WTC11 (cell line): ENCODE measurements at regions not wholly inside any gene's neighbourhood (a gene's known extent, or its start where the extent isn't known, plus 50 kb on each side); places are given as distances from the start of the nearest gene placed in this dataset.

Experiments used
- EMX1 ChIP-seq: fragments of 250-450 bp; sonication (Bioruptor Pico); IDR thresholded peaks from 2 replicates; pipeline ENCODE4 v1.8.0; 2021; ENCODE audit warnings: mild to moderate bottlenecking
- FOXK1 ChIP-seq: sonication (generic); formaldehyde crosslinking; IDR thresholded peaks from 2 replicates; pipeline ENCODE4 v1.8.0; 2022; ENCODE audit warnings: mild to moderate bottlenecking, moderate library complexity, missing genetic modification reagents
- SMAD4 ChIP-seq: sonication (generic); formaldehyde crosslinking; IDR thresholded peaks from 2 replicates; pipeline ENCODE4 v1.8.0; 2022; ENCODE audit warnings: mild to moderate bottlenecking, missing genetic modification reagents
- ZBTB21 ChIP-seq: sonication (generic); formaldehyde crosslinking; IDR thresholded peaks from 2 replicates; pipeline ENCODE4 v1.8.1; 2023; ENCODE audit warnings: mild to moderate bottlenecking, missing genetic modification reagents, borderline replicate concordance
- ZNF232 ChIP-seq: sonication (generic); formaldehyde crosslinking; IDR thresholded peaks from 2 replicates; pipeline ENCODE4 v1.8.0; 2022; ENCODE audit warnings: mild to moderate bottlenecking, missing genetic modification reagents
- TF ChIP-seq, protein P1 (sequence below): fragments of 200-600 bp; IDR thresholded peaks from 2 replicates; pipeline ENCODE4 v1.8.0; 2022; ENCODE audit warnings: antibody characterized with exemption
- TF ChIP-seq, protein P2 (sequence below): fragments of 250-450 bp; sonication (Bioruptor Pico); IDR thresholded peaks from 2 replicates; pipeline ENCODE4 v1.8.0; 2021; ENCODE audit warnings: mild to moderate bottlenecking
- TF ChIP-seq, protein P3 (sequence below): sonication (generic); formaldehyde crosslinking; IDR thresholded peaks from 2 replicates; pipeline ENCODE4 v1.8.0; 2023; ENCODE audit warnings: missing genetic modification reagents, mild to moderate bottlenecking, borderline replicate concordance
- TF ChIP-seq, protein P4 (sequence below): sonication (generic); formaldehyde crosslinking; IDR thresholded peaks from 2 replicates; pipeline ENCODE4 v1.8.1; 2023; ENCODE audit warnings: mild to moderate bottlenecking, missing genetic modification reagents, moderate library complexity

DNA sequence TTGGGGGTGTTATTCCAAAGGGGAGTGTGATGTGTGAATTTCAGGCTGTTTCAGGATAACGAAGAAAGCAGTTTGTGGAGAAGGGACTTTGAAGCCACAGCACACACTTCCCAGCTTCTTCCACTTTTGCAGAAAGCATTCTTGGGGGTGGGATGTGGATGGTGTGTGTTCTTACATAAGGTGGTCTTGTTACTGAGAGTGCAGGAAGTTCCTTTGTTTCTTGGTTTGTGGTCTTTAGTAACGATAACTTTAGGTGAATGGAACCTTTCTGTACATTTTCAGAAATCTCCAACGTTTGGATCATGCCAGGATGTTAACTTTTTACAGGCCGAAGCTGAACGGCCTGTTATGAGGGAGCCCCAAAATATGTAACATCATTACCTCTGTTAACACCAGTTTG lies 251.8 kb downstream of the KCNRG start:
- TF ChIP-seq FOXK1 (CRISPR knock-in tag) (no peak), SMAD4 (no peak), ZNF232 (CRISPR knock-in tag) (no peak), ZBTB21 (CRISPR knock-in tag) (no peak), EMX1 (no peak)
- TF ChIP-seq, protein P1, sequence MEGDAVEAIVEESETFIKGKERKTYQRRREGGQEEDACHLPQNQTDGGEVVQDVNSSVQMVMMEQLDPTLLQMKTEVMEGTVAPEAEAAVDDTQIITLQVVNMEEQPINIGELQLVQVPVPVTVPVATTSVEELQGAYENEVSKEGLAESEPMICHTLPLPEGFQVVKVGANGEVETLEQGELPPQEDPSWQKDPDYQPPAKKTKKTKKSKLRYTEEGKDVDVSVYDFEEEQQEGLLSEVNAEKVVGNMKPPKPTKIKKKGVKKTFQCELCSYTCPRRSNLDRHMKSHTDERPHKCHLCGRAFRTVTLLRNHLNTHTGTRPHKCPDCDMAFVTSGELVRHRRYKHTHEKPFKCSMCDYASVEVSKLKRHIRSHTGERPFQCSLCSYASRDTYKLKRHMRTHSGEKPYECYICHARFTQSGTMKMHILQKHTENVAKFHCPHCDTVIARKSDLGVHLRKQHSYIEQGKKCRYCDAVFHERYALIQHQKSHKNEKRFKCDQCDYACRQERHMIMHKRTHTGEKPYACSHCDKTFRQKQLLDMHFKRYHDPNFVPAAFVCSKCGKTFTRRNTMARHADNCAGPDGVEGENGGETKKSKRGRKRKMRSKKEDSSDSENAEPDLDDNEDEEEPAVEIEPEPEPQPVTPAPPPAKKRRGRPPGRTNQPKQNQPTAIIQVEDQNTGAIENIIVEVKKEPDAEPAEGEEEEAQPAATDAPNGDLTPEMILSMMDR, result no peak
- TF ChIP-seq, protein P2, sequence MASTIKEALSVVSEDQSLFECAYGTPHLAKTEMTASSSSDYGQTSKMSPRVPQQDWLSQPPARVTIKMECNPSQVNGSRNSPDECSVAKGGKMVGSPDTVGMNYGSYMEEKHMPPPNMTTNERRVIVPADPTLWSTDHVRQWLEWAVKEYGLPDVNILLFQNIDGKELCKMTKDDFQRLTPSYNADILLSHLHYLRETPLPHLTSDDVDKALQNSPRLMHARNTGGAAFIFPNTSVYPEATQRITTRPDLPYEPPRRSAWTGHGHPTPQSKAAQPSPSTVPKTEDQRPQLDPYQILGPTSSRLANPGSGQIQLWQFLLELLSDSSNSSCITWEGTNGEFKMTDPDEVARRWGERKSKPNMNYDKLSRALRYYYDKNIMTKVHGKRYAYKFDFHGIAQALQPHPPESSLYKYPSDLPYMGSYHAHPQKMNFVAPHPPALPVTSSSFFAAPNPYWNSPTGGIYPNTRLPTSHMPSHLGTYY (CRISPR knock-in tag), result no peak
- TF ChIP-seq, protein P3, sequence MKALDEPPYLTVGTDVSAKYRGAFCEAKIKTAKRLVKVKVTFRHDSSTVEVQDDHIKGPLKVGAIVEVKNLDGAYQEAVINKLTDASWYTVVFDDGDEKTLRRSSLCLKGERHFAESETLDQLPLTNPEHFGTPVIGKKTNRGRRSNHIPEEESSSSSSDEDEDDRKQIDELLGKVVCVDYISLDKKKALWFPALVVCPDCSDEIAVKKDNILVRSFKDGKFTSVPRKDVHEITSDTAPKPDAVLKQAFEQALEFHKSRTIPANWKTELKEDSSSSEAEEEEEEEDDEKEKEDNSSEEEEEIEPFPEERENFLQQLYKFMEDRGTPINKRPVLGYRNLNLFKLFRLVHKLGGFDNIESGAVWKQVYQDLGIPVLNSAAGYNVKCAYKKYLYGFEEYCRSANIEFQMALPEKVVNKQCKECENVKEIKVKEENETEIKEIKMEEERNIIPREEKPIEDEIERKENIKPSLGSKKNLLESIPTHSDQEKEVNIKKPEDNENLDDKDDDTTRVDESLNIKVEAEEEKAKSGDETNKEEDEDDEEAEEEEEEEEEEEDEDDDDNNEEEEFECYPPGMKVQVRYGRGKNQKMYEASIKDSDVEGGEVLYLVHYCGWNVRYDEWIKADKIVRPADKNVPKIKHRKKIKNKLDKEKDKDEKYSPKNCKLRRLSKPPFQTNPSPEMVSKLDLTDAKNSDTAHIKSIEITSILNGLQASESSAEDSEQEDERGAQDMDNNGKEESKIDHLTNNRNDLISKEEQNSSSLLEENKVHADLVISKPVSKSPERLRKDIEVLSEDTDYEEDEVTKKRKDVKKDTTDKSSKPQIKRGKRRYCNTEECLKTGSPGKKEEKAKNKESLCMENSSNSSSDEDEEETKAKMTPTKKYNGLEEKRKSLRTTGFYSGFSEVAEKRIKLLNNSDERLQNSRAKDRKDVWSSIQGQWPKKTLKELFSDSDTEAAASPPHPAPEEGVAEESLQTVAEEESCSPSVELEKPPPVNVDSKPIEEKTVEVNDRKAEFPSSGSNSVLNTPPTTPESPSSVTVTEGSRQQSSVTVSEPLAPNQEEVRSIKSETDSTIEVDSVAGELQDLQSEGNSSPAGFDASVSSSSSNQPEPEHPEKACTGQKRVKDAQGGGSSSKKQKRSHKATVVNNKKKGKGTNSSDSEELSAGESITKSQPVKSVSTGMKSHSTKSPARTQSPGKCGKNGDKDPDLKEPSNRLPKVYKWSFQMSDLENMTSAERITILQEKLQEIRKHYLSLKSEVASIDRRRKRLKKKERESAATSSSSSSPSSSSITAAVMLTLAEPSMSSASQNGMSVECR (CRISPR knock-in tag), result no peak
- TF ChIP-seq, protein P4, sequence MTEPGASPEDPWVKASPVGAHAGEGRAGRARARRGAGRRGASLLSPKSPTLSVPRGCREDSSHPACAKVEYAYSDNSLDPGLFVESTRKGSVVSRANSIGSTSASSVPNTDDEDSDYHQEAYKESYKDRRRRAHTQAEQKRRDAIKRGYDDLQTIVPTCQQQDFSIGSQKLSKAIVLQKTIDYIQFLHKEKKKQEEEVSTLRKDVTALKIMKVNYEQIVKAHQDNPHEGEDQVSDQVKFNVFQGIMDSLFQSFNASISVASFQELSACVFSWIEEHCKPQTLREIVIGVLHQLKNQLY (CRISPR knock-in tag), result no peak
